ENCODE measurements at regions not wholly inside any gene's neighbourhood (a gene's known extent, or its start where the extent isn't known, plus 50 kb on each side); places are given as distances from the start of the nearest gene placed in this dataset.

GRCh38 chr2:198325359-198325758 is 521.0 kb downstream of the PLCL1 start:
- TF ChIP-seq, protein P1, sequence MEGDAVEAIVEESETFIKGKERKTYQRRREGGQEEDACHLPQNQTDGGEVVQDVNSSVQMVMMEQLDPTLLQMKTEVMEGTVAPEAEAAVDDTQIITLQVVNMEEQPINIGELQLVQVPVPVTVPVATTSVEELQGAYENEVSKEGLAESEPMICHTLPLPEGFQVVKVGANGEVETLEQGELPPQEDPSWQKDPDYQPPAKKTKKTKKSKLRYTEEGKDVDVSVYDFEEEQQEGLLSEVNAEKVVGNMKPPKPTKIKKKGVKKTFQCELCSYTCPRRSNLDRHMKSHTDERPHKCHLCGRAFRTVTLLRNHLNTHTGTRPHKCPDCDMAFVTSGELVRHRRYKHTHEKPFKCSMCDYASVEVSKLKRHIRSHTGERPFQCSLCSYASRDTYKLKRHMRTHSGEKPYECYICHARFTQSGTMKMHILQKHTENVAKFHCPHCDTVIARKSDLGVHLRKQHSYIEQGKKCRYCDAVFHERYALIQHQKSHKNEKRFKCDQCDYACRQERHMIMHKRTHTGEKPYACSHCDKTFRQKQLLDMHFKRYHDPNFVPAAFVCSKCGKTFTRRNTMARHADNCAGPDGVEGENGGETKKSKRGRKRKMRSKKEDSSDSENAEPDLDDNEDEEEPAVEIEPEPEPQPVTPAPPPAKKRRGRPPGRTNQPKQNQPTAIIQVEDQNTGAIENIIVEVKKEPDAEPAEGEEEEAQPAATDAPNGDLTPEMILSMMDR (IDR thresholded peaks at IDR 0.05): no peak
- TF ChIP-seq POLR2A (IDR thresholded peaks at IDR 0.05; ENCODE audit: low read depth) (no peak), POLR2AphosphoS5 (IDR thresholded peaks at IDR 0.05) (no peak), EP300 (IDR thresholded peaks at IDR 0.05) (no peak)

Measured in esophagus muscularis mucosa (tissue), 4 donors.